Fibroblast of lung (primary cell): ENCODE measurements at regions not wholly inside any gene's neighbourhood (a gene's known extent, or its start where the extent isn't known, plus 50 kb on each side); places are given as distances from the start of the nearest gene placed in this dataset.
"Not testable (repeated sequence)": the region's sequence is repeated elsewhere in the genome, so short reads cannot be mapped to it uniquely, and the experiment has no call there.

Source experiments
- DNase-seq, 2 donors: peaks; one replicate each; pipeline versions ENCODE4 v3.0.0 to v3.0.0-alpha.2; 2010; ENCODE audit warnings: low read depth in 2 of 2
- H2AFZ ChIP-seq: 2 replicates; pipeline ENCODE4 v1.5.1; 2012; ENCODE audit warnings: low read length, control low read depth, inconsistent platforms
- H3K27ac ChIP-seq: 2 replicates; pipeline ENCODE4 v1.5.1; 2011; ENCODE audit warnings: low read length, control low read depth; ENCODE audit not compliant: insufficient read depth
- H3K27me3 ChIP-seq: 2 replicates; pipeline ENCODE4 v1.5.1; 2011; ENCODE audit warnings: mild to moderate bottlenecking, low read length; ENCODE audit not compliant: control insufficient read depth, insufficient read depth
- H3K36me3 ChIP-seq: 2 replicates; pipeline ENCODE4 v1.5.1; 2011; ENCODE audit warnings: low read length; ENCODE audit not compliant: control insufficient read depth, insufficient read depth
- H3K4me1 ChIP-seq: 2 replicates; pipeline ENCODE4 v1.5.1; 2011; ENCODE audit warnings: low read length; ENCODE audit not compliant: control insufficient read depth, insufficient read depth; ENCODE audit errors: extremely low read depth
- H3K4me2 ChIP-seq: 2 replicates; pipeline ENCODE4 v1.5.1; 2011; ENCODE audit warnings: low read length, control low read depth; ENCODE audit not compliant: insufficient read depth; ENCODE audit errors: extremely low read depth
- H3K4me3 ChIP-seq, 4 experiments: fragments of 200-600 bp in 1 of 4; sonication (generic) in 1 of 4; replicated peaks in 1 of 4; 2 replicates each; pipeline ENCODE4 v1.5.1; 2011 to 2016; ENCODE audit warnings: low read length in 4 of 4, low read depth in 3 of 4, mild to moderate bottlenecking in 3 of 4, control low read depth in 2 of 4, inconsistent platforms in 1 of 4, mixed read lengths in 1 of 4; ENCODE audit not compliant: insufficient read depth in 1 of 4; ENCODE audit errors: control extremely low read depth in 1 of 4
- H3K79me2 ChIP-seq: 2 replicates; pipeline ENCODE4 v1.5.1; 2012; ENCODE audit warnings: mild to moderate bottlenecking, low read length, inconsistent platforms; ENCODE audit not compliant: control insufficient read depth, insufficient read depth
- H3K9ac ChIP-seq: 2 replicates; pipeline ENCODE4 v1.5.1; 2011; ENCODE audit warnings: mild to moderate bottlenecking, low read length, control low read depth; ENCODE audit not compliant: insufficient read depth
- H3K9me3 ChIP-seq: 2 replicates; pipeline ENCODE4 v1.5.1; 2012; ENCODE audit warnings: low read depth, low read length; ENCODE audit not compliant: control insufficient read depth, insufficient read depth
- H4K20me1 ChIP-seq: 2 replicates; pipeline ENCODE4 v1.5.1; 2011; ENCODE audit warnings: low read length; ENCODE audit not compliant: control insufficient read depth, insufficient read depth; ENCODE audit errors: extremely low read depth

GRCh38 chr1:149635290-149635899 lies 51.7 kb downstream of the PPIAL4C start:
- H3K4me2 ChIP-seq, DNase-seq: not testable (repeated sequence)

GRCh38 chr1:149636286-149637122 lies 52.9 kb downstream of the PPIAL4C start:
- Histone ChIP-seq H3K27ac (peak overlapping the region; percentile 86), H2AFZ (peak overlapping the region; percentile 60), H3K4me3 (peak overlapping the region; percentile 25 to 65 (median 53)), H3K9ac (peak overlapping the region; percentile 81), H3K4me2 (peak overlapping the region; percentile 64)
- H3K79me2 ChIP-seq, H3K36me3 ChIP-seq, H3K27me3 ChIP-seq, H3K4me1 ChIP-seq, H4K20me1 ChIP-seq, H3K9me3 ChIP-seq: not testable (repeated sequence)
- DNase-seq, result peak; percentile 88 to 95

More at GRCh38 chr1:149635290-149635899, 51.7 kb downstream of the PPIAL4C start:
- not testable (repeated sequence) for H4K20me1 ChIP-seq, H3K79me2 ChIP-seq, H3K4me3 ChIP-seq, H3K27me3 ChIP-seq, H3K4me1 ChIP-seq, H3K9ac ChIP-seq, H3K36me3 ChIP-seq, H2AFZ ChIP-seq, H3K27ac ChIP-seq, H3K9me3 ChIP-seq

- not testable (repeated sequence) for H3K79me2 ChIP-seq, H2AFZ ChIP-seq, H3K4me1 ChIP-seq
Observed at GRCh38 chr1:149638481-149638880, 54.8 kb downstream of the PPIAL4C start.

GRCh38 chr1:149638901-149639658 lies 55.4 kb downstream of the PPIAL4C start:
- DNase-seq, H3K27me3 ChIP-seq, H3K36me3 ChIP-seq, H3K79me2 ChIP-seq, H3K4me1 ChIP-seq, H3K9me3 ChIP-seq, H4K20me1 ChIP-seq, H3K27ac ChIP-seq, H2AFZ ChIP-seq, H3K9ac ChIP-seq, H3K4me3 ChIP-seq, H3K4me2 ChIP-seq: not testable (repeated sequence)

More at GRCh38 chr1:149638481-149638880, 54.8 kb downstream of the PPIAL4C start:
- not testable (repeated sequence) for DNase-seq, H3K27ac ChIP-seq, H3K9ac ChIP-seq, H3K36me3 ChIP-seq, H4K20me1 ChIP-seq, H3K9me3 ChIP-seq, H3K4me3 ChIP-seq, H3K4me2 ChIP-seq, H3K27me3 ChIP-seq

GRCh38 chr1:149641179-149641578 lies 57.5 kb downstream of the PPIAL4C start:
- not testable (repeated sequence) for H3K4me2 ChIP-seq, H3K4me1 ChIP-seq, DNase-seq, H3K9me3 ChIP-seq, H3K4me3 ChIP-seq, H3K79me2 ChIP-seq, H4K20me1 ChIP-seq, H3K27me3 ChIP-seq, H3K27ac ChIP-seq, H2AFZ ChIP-seq, H3K9ac ChIP-seq, H3K36me3 ChIP-seq

GRCh38 chr1:149644818-149645217 lies 61.2 kb downstream of the PPIAL4C start:
- H3K4me3 ChIP-seq, H3K27me3 ChIP-seq, H3K27ac ChIP-seq, H2AFZ ChIP-seq, H3K9me3 ChIP-seq, DNase-seq, H3K9ac ChIP-seq, H3K4me1 ChIP-seq, H3K36me3 ChIP-seq, H4K20me1 ChIP-seq, H3K79me2 ChIP-seq, H3K4me2 ChIP-seq: not testable (repeated sequence)
